ENCODE measurements at regions not wholly inside any gene's neighbourhood (a gene's known extent, or its start where the extent isn't known, plus 50 kb on each side); places are given as distances from the start of the nearest gene placed in this dataset.

- TF ChIP-seq POLR2A (IDR thresholded peaks at IDR 0.05; ENCODE audit: control extremely low read depth in 1 of 2, low read depth in 2 of 2, low read length in 2 of 2) (no peak), PHF8 (conservative IDR thresholded peaks at IDR 0.05; ENCODE audit: low read depth, low read length) (no peak), POLR2AphosphoS5 (IDR thresholded peaks at IDR 0.05; ENCODE audit: low read depth, low read length) (no peak), CHD2 (IDR thresholded peaks at IDR 0.05; ENCODE audit: low read length) (no peak), SIX5 (IDR thresholded peaks at IDR 0.05; ENCODE audit: low read depth, low read length) (no peak), CBX5 (IDR thresholded peaks at IDR 0.05; ENCODE audit: low read depth, low read length) (no peak), ATF2 (IDR thresholded peaks at IDR 0.05; ENCODE audit: low read length) (no peak), EZH2 (IDR thresholded peaks at IDR 0.05; ENCODE audit: low read depth, low read length, severe bottlenecking) (no peak)
- TF ChIP-seq, protein P1, sequence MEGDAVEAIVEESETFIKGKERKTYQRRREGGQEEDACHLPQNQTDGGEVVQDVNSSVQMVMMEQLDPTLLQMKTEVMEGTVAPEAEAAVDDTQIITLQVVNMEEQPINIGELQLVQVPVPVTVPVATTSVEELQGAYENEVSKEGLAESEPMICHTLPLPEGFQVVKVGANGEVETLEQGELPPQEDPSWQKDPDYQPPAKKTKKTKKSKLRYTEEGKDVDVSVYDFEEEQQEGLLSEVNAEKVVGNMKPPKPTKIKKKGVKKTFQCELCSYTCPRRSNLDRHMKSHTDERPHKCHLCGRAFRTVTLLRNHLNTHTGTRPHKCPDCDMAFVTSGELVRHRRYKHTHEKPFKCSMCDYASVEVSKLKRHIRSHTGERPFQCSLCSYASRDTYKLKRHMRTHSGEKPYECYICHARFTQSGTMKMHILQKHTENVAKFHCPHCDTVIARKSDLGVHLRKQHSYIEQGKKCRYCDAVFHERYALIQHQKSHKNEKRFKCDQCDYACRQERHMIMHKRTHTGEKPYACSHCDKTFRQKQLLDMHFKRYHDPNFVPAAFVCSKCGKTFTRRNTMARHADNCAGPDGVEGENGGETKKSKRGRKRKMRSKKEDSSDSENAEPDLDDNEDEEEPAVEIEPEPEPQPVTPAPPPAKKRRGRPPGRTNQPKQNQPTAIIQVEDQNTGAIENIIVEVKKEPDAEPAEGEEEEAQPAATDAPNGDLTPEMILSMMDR (IDR thresholded peaks at IDR 0.05; ENCODE audit: control extremely low read depth in 1 of 3, insufficient read depth in 1 of 3, low read depth in 1 of 3, low read length in 3 of 3) = no peak
Observed at GRCh38 chr2:215726070-215726469, 287.3 kb downstream of the MREG start.

All from H1 (cell line).